ENCODE measurements at regions not wholly inside any gene's neighbourhood (a gene's known extent, or its start where the extent isn't known, plus 50 kb on each side); places are given as distances from the start of the nearest gene placed in this dataset.

- no peaks in the 10 kb centered on the region for H3K9me3 ChIP-seq (ENCODE audit: low read length)
- FAIRE-seq (no peak), ATAC-seq (no peak), DNase-seq (ENCODE audit: low spot score) (no peak)
- no TSS peak for BruUV-seq (replicated peaks)
- POLR2A ChIA-PET = interaction anchor here (0.8 kb wide), 1 partner anchor 232 kb away, joined by 3 read pairs; no protein-coding TSS in a partner anchor
- no peak overlapping the region for H3K4me3 ChIP-seq (replicated peaks in 1 of 3; ENCODE audit: insufficient read depth in 1 of 3, low read depth in 2 of 3, low read length in 3 of 3)
- no peaks in the 10 kb centered on the region for H3K79me2 ChIP-seq (ENCODE audit: insufficient read depth, low read length)
- intact Hi-C loops (cut with micrococcal nuclease; ENCODE audit: unreplicated experiment) = no loop called here
- H3K27ac ChIP-seq (ENCODE audit: extremely low read length, insufficient read depth, low read length) = no peak overlapping the region
- H3K4me2 ChIP-seq (ENCODE audit: low read depth, low read length) = no peak overlapping the region
- no peak overlapping the region for H2AFZ ChIP-seq (ENCODE audit: low read length)
- in situ Hi-C loops (cut with HindIII; ENCODE audit: extremely low pct_ligation_motif_present, low pct_unique_long_range_greater_than_20kb) = no loop called here
- no peaks in the 10 kb centered on the region for H3K27me3 ChIP-seq (ENCODE audit: control insufficient read depth in 1 of 2, insufficient read depth in 2 of 2, low read length in 2 of 2)
- TF ChIP-seq ZNF839 (CRISPR knock-in tag; IDR thresholded peaks at IDR 0.05; ENCODE audit: borderline replicate concordance) (no peak), FOSL2 (CRISPR knock-in tag; IDR thresholded peaks at IDR 0.05) (peak; percentile 18; the same call in 1 of the 2 replicates), NR2F1 (CRISPR knock-in tag; IDR thresholded peaks at IDR 0.05) (no peak), ZFX (CRISPR knock-in tag; IDR thresholded peaks at IDR 0.05; ENCODE audit: low read depth) (peak; percentile 21; the same call in 1 of the 2 replicates), ZNF569 (CRISPR knock-in tag; IDR thresholded peaks at IDR 0.05; ENCODE audit: borderline replicate concordance) (no peak), TRIM24 (CRISPR knock-in tag; IDR thresholded peaks at IDR 0.05) (no peak)
- TF ChIP-seq, protein P1, sequence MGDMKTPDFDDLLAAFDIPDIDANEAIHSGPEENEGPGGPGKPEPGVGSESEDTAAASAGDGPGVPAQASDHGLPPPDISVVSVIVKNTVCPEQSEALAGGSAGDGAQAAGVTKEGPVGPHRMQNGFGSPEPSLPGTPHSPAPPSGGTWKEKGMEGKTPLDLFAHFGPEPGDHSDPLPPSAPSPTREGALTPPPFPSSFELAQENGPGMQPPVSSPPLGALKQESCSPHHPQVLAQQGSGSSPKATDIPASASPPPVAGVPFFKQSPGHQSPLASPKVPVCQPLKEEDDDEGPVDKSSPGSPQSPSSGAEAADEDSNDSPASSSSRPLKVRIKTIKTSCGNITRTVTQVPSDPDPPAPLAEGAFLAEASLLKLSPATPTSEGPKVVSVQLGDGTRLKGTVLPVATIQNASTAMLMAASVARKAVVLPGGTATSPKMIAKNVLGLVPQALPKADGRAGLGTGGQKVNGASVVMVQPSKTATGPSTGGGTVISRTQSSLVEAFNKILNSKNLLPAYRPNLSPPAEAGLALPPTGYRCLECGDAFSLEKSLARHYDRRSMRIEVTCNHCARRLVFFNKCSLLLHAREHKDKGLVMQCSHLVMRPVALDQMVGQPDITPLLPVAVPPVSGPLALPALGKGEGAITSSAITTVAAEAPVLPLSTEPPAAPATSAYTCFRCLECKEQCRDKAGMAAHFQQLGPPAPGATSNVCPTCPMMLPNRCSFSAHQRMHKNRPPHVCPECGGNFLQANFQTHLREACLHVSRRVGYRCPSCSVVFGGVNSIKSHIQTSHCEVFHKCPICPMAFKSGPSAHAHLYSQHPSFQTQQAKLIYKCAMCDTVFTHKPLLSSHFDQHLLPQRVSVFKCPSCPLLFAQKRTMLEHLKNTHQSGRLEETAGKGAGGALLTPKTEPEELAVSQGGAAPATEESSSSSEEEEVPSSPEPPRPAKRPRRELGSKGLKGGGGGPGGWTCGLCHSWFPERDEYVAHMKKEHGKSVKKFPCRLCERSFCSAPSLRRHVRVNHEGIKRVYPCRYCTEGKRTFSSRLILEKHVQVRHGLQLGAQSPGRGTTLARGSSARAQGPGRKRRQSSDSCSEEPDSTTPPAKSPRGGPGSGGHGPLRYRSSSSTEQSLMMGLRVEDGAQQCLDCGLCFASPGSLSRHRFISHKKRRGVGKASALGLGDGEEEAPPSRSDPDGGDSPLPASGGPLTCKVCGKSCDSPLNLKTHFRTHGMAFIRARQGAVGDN (CRISPR knock-in tag; IDR thresholded peaks at IDR 0.05) = peak; percentile 51
- H4K20me1 ChIP-seq (ENCODE audit: insufficient read depth, low read length) = no peaks in the 10 kb centered on the region
- 39% methylated on average over 4 of the region's 5 CpGs for WGBS (ENCODE audit: low lambda C conversion rate)
- H3K9ac ChIP-seq (ENCODE audit: insufficient read depth, low read depth, low read length) = no peak overlapping the region
- H3K4me1 ChIP-seq (ENCODE audit: insufficient read depth, low read length) = peaks cover 68% of the 10 kb centered on the region
- CTCF ChIA-PET (ENCODE audit: low intra/inter-chr PET ratio, low total read pairs) = no interaction called here
- no peaks in the 10 kb centered on the region for H3K36me3 ChIP-seq (replicated peaks in 1 of 2; ENCODE audit: control insufficient read depth in 1 of 2, insufficient read depth in 2 of 2, low read length in 2 of 2)
These were observed 200.7 kb upstream of the RAB4A start for GRCh38 chr1:229070168-229070567.

All from HepG2 (cell line).